NB4 (cell line): ENCODE measurements at regions not wholly inside any gene's neighbourhood (a gene's known extent, or its start where the extent isn't known, plus 50 kb on each side); places are given as distances from the start of the nearest gene placed in this dataset.

Experiments used
- CTCF ChIP-seq: IDR thresholded peaks from one replicate; pipeline ENCODE4 v1.5.1; 2012; ENCODE audit warnings: low read depth, low read length
- MYC ChIP-seq: IDR thresholded peaks from 2 replicates; pipeline ENCODE4 v1.6.1; 2011; ENCODE audit warnings: low read depth, low read length
- POLR2A ChIP-seq: IDR thresholded peaks from 2 replicates; pipeline ENCODE4 v1.6.1; 2011; ENCODE audit warnings: mild to moderate bottlenecking; ENCODE audit not compliant: insufficient read length; ENCODE audit errors: extremely low read depth

- no peak for TF ChIP-seq CTCF
- TF ChIP-seq MYC, result no peak
- no peak for TF ChIP-seq POLR2A
Measured at GRCh38 chr4:106717091-106717490, 319.0 kb downstream of the DKK2 start.
